ENCODE measurements at regions not wholly inside any gene's neighbourhood (a gene's known extent, or its start where the extent isn't known, plus 50 kb on each side); places are given as distances from the start of the nearest gene placed in this dataset.
"Not testable (repeated sequence)": the region's sequence is repeated elsewhere in the genome, so short reads cannot be mapped to it uniquely, and the experiment has no call there.

DNA sequence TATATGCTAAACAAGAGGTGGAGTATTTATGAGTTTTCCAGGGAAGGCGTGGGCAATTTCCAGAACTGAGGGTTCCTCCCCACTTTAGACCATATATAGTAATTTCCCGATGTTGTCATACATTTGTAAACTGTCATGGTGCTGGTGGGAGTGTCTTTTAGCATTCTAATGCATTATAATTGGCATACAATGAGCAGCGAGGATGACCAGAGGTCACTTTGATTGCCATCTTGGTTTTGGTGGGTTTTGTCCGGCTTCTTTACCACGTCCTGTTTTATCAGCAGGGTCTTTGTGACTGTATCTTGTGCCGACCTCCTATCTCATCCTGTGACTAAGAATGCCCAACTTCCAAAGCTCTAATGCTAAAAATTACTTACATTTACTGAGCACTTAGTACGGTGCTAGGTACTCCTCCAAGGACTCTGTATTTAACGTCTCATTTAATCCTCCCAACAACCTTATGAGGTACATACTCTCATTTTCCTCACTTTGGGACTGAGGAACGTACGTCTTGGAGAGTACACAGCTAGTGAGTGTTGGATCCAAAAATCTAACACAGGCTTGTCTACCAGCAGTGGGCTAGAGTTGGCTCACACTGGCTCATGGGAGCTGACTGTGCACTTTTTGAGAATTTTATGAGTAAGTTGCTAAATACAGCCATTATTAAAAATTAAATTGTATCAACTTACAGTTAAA is 144.8 kb upstream of the NEBL start:
- in situ Hi-C loops (cut with HindIII; ENCODE audit: low sequenced_read_pairs) = no loop called here

DNA sequence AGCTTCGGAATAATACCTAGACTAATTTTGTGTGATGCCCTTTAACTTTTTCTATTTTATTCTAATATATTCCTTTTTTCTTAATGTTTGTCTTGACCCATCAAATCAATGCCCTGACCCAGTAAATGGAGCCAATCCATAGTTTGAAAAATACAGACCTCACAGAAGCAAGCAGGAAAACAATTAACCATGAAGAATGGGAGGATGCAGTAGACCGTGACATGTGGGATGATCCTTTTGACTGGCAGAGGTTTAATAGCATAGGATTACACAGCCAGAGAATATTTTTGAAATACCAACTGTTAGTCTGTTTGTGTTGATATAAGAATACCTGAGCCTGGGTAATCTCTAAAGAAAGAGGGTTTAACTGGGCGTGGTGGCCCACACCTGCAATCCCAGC is 142.6 kb upstream of the NEBL start:
- in situ Hi-C loops (cut with HindIII; ENCODE audit: low sequenced_read_pairs) = no loop called here

DNA sequence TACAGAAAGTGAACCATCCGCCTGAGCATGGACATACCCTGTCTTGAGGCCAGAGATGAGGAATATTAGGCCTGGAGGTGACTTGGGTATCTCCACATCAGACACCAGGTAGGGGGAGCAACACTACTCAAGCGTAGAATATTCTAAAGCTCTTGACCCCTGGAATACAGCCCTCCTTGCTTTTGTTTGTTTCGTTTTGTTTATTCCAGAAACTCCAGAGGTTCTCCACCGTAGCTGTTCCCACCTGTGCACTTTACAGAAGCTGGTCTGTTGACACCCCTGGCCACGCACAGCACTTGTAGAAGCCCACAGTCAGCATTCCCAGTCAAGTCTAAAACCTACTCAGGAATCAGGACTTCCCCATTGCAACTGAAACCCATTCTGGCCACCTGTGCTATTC is 139.6 kb upstream of the NEBL start:
- in situ Hi-C loops (cut with HindIII; ENCODE audit: low sequenced_read_pairs) = no loop called here

- in situ Hi-C loops (cut with HindIII; ENCODE audit: low sequenced_read_pairs) = not testable (repeated sequence)
Measured at GRCh38 chr10:21034770-21035169, 137.7 kb upstream of the NEBL start.

DNA sequence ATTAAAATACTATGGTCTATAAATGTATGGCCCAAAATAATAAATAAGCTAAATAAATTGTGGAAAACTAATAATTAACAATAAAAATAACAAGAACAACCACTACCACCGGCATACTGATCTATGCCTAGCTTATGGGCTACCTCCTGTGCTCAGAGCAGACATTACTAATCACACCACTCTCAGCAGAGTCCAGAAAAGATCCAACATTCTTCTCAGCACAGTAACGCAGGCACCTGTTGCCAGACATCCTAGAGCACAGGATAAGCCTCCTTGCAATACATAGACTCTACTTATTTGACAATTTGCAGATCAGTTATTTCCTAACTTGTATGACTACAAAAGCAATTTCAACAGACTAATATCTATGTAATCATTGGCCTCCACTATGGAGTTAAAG is 137.1 kb upstream of the NEBL start:
- in situ Hi-C loops (cut with HindIII; ENCODE audit: low sequenced_read_pairs) = no loop called here

DNA sequence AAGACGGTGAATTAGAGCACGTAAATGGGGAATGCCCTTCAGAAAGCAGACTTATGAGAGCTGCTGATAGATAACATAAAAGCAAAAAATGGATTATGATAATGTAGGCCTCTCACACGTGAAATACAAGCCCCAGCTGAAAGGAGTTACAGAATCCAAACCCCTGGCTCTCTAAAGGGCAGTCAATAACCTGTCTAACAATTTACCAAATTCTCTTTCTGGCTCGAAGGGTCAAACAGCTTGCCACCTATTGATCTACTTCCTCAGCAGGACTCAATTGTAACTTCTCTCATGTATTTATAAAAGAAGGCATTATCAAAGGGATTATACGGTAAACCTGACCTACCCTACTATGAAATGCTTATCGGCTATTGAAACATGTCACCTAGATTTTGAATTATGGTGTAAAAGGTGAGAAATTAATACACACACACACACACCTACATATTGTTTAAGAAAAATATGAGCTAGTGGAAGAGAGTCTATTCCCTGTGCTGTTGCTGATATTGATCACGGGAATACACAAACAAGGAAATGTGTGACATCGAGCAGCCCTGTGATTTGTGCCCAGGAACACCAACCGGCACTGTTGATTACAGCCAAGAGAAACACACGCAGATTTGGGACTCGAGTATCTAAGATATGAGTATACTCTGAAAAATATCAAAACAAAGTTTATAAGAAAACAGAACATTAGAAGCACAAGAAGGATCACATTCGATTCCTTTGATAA is 135.6 kb upstream of the NEBL start:
- in situ Hi-C loops (cut with HindIII; ENCODE audit: low sequenced_read_pairs) = no loop called here

- in situ Hi-C loops (cut with HindIII; ENCODE audit: low sequenced_read_pairs) = no loop called here
Measured at GRCh38 chr10:21031232-21031795, 134.2 kb upstream of the NEBL start.

DNA sequence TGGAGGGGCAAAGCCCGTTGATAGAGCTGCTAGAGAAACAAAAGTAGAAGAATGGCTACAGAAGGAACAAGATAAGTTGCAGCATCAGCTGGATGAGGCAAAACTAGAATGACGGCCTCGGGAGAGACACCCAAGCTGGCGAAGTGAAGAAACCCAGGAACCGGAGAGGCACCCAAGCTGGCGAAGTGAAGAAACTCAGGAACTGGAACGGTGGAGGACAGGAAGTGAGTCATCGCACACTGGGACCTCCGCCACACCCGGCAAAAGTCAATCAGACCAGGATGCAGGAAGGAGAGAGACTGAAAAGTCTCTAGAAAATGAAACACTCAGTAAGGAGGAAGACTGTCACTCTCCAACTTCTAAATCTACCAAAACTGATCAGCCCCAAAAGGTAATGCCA is 133.0 kb upstream of the NEBL start:
- in situ Hi-C loops (cut with HindIII; ENCODE audit: low sequenced_read_pairs) = no loop called here

- in situ Hi-C loops (cut with HindIII; ENCODE audit: low sequenced_read_pairs) = no loop called here
Measured at GRCh38 chr10:21022821-21023220, 125.7 kb upstream of the NEBL start.

GRCh38 chr10:21021843-21022594 is 124.9 kb upstream of the NEBL start:
- in situ Hi-C loops (cut with HindIII; ENCODE audit: low sequenced_read_pairs) = no loop called here

DNA sequence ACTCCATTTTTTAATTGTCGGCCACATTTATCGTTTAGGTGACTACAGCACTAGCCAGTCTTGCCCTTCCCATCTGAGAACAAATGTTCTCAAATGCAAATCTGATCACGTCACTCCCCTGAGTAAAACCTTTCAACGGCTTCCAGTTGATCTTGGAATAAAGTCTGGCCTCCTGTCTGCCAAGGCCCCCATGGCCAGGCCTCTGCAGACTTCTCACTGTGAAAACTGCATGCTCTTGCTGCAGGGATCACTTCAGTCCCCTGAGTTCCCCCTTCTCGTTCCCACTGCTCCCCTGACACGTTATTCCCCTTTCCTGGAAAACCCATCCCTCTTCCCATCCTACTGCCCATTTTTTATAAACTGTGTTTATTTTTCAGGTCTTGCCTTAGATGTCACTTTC is 124.1 kb upstream of the NEBL start:
- in situ Hi-C loops (cut with HindIII; ENCODE audit: low sequenced_read_pairs) = no loop called here

- in situ Hi-C loops (cut with HindIII; ENCODE audit: low sequenced_read_pairs) = no loop called here
Measured at GRCh38 chr10:21020545-21020944, 123.4 kb upstream of the NEBL start.

- in situ Hi-C loops (cut with HindIII; ENCODE audit: low sequenced_read_pairs) = no loop called here
Measured at GRCh38 chr10:21019436-21019835, 122.3 kb upstream of the NEBL start.

DNA sequence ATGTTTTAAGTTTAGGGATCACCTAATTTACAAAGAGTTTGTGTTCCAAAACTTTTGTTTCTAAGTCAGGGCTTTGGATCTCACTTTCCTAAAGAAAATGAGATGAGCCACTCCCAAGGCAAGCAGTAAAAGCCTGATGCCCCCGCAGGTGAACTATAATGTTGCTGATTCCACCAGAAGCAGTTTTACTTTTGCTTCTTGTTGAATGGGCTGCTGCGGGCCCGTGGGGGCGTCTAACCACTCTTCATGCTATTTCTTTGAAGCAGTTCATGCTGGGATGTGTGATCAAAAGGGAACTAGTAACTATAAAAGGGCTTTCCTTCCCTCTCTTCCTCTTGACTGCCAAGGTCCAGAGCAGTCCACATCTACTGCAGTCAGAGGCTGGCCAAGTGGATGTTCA is 118.7 kb upstream of the NEBL start:
- in situ Hi-C loops (cut with HindIII; ENCODE audit: low sequenced_read_pairs) = no loop called here

DNA sequence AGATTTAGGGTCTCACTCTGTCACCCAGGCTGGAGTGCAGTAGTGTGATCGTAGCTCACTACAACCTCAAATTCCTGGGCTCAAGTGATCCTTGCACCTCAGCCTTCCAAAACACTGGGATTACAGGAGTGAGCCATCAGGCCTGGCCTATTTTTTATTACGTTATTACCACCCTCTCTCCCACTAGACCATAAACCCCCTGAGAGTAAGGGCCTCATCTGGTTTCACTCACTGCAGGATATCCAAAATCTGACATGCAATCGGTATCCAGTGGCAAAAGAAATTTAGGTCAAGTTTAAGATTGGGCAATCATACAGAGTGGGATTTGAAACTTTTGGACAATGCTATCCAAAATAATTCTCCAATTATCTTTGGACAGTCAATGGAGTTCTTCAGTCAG is 117.0 kb upstream of the NEBL start:
- in situ Hi-C loops (cut with HindIII; ENCODE audit: low sequenced_read_pairs) = no loop called here

DNA sequence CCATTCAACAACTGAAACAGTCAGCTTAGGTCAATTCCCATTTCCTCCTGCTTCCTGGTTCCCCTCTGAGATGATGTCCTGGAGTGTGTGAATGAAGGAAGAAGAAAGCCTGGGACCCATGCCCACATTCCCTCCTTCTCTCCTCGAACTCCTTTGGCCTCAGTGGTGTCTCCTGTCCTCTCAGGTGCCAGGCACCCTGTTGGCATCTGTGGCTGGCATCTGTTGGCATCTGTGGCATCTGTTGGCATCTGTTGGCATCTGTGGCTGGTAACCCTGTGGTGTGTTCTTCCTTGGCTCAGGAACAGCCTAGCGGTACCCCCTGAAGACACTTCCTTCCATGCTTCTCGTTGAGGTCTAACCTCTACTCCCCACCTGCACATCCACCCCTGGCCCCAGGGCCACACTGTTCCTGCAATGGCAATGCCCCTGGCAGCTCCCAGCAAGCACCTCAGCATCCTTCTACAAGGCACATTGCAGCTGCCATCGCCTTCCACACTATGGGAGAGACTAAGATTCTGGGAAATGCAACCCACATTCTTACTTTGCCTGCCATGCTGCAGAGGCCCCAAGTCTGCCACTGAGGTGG is 114.4 kb upstream of the NEBL start:
- in situ Hi-C loops (cut with HindIII; ENCODE audit: low sequenced_read_pairs) = no loop called here

DNA sequence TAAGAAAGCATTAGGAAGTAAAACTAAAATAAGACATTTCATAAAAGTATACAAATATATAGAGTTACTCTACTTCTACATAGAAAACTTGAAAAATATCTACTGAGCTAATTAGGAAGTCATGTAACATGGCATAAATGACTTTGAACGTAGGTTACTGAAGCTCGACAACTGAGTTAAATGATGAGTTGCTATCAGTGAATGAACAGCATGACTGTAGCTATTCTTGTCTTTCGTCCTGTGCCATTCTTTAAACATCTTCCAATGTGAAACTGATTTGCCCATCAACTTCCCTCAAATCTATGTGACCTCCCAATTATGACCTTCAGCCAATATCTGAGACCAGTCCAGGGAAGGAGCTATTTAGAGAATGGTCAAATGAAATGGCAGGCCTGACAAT is 113.5 kb upstream of the NEBL start:
- in situ Hi-C loops (cut with HindIII; ENCODE audit: low sequenced_read_pairs) = no loop called here

DNA sequence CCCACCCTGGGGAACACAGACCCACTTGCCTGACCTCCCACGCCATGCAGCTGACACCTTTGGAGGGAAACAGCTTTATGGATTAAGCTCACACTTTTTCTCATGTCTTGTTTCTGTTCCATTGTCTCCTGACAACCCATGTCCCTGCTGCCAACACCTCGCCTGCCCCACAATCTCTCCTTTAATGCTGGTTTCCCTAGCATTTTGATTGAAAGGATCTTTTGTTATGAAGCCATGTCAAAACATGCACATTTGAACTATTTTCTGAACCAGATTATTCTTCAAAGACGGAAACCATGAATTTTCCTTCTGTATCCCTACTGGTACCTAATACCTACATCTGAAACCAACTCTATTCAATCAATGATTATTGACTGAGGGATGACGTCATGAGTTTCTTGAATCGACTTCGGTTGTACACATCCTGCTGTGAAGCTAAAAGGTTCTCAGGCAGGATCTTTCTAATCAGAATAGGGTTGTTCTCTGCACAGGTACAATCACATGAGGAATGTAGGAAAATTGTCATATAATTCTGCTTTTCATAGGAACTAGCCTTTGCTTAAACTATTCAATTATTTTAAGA is 106.2 kb upstream of the NEBL start:
- in situ Hi-C loops (cut with HindIII; ENCODE audit: low sequenced_read_pairs) = no loop called here

DNA sequence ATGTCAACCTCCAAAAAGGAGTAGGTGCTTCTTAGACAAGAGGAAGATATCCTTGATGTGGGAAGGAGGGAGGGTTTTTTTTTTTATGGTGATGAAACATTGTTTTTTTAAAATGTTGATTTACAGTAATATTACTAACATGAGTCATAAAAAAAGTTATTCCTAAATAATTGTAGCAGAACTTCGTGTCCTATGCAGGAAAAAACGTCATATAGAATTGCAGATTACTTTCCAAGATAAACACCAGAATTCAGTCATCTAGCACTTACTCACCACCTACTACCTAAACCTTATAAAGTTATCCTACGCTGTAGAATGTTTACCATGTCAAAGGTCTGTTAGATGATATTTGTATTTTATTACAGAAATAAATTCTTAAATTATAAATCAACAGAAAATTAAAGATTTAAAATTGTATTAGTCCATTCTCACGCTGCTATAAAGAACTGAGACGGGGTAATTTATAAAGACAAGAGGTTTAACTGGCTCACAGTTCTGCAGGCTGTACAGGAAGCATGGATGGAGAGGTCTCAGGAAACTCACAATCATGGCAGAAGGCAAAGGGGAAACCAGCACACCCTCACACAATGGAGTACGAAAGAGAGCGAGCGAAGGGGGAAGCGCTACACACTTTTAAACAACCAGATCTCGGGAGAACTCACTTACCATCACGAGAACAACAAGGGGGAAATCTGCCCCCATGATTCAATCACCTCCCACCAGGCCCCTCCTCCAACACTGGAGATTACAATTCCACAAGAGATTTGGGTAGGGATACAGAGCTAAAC is 105.2 kb upstream of the NEBL start:
- in situ Hi-C loops (cut with HindIII; ENCODE audit: low sequenced_read_pairs) = no loop called here

- in situ Hi-C loops (cut with HindIII; ENCODE audit: low sequenced_read_pairs) = no loop called here
Measured at GRCh38 chr10:20999699-21000098, 102.6 kb upstream of the NEBL start.

Data from endothelial cell of hepatic sinusoid (primary cell).